HG03342 (cell line): ENCODE measurements at regions not wholly inside any gene's neighbourhood (a gene's known extent, or its start where the extent isn't known, plus 50 kb on each side); places are given as distances from the start of the nearest gene placed in this dataset.

Source experiments
- ATAC-seq: cut with Tn5 transposase; IDR thresholded peaks from one replicate; pipeline ENCODE4 v1.9.1; 2021; ENCODE audit warnings: mild to moderate bottlenecking, moderate library complexity; ENCODE audit not compliant: unreplicated experiment

GRCh38 chr2:19238440-19239060 is 119.9 kb downstream of the OSR1 start:
- no peak for ATAC-seq

GRCh38 chr2:19235308-19235707 is 123.1 kb downstream of the OSR1 start:
- no peak for ATAC-seq

GRCh38 chr2:19232312-19232711 is 126.1 kb downstream of the OSR1 start:
- no peak for ATAC-seq

- ATAC-seq, result no peak
Measured at GRCh38 chr2:19231625-19232024, 126.8 kb downstream of the OSR1 start.

- no peak for ATAC-seq
Measured at GRCh38 chr2:19230626-19231025, 127.8 kb downstream of the OSR1 start.

GRCh38 chr2:19228715-19229114 is 129.7 kb downstream of the OSR1 start:
- ATAC-seq, result no peak

- no peak for ATAC-seq
Measured at GRCh38 chr2:19228181-19228593, 130.2 kb downstream of the OSR1 start.

GRCh38 chr2:19226871-19227270 is 131.6 kb downstream of the OSR1 start:
- no peak for ATAC-seq

GRCh38 chr2:19226386-19226785 is 132.0 kb downstream of the OSR1 start:
- no peak for ATAC-seq

- ATAC-seq, result no peak
Measured at GRCh38 chr2:19225931-19226330, 132.5 kb downstream of the OSR1 start.

GRCh38 chr2:19225126-19225525 is 133.3 kb downstream of the OSR1 start:
- no peak for ATAC-seq

- ATAC-seq, result no peak
Measured at GRCh38 chr2:19224486-19224885, 133.9 kb downstream of the OSR1 start.

GRCh38 chr2:19224011-19224410 is 134.4 kb downstream of the OSR1 start:
- ATAC-seq, result no peak

- ATAC-seq, result no peak
Measured at GRCh38 chr2:19219060-19219459, 139.4 kb downstream of the OSR1 start.

- no peak for ATAC-seq
Measured at GRCh38 chr2:19218166-19218565, 140.3 kb downstream of the OSR1 start.

- no peak for ATAC-seq
Measured at GRCh38 chr2:19216676-19217602, 141.5 kb downstream of the OSR1 start.

GRCh38 chr2:19216238-19216637 is 142.2 kb downstream of the OSR1 start:
- ATAC-seq, result no peak

- no peak for ATAC-seq
Measured at GRCh38 chr2:19214682-19215391, 143.6 kb downstream of the OSR1 start.

GRCh38 chr2:19209575-19210341 is 148.7 kb downstream of the OSR1 start:
- no peak for ATAC-seq

GRCh38 chr2:19208479-19209199 is 149.8 kb downstream of the OSR1 start:
- ATAC-seq, result no peak
